Dermis blood vessel endothelial cell (primary cell): ENCODE measurements at regions not wholly inside any gene's neighbourhood (a gene's known extent, or its start where the extent isn't known, plus 50 kb on each side); places are given as distances from the start of the nearest gene placed in this dataset.
"Not testable (repeated sequence)": the region's sequence is repeated elsewhere in the genome, so short reads cannot be mapped to it uniquely, and the experiment has no call there.

Experiments used
- DNase-seq: peaks from one replicate; pipeline ENCODE4 v3.0.0; 2010

GRCh38 chr14:76264384-76264783 is 111.6 kb upstream of the ESRRB start:
- no peak for DNase-seq

- DNase-seq: peak; percentile 65
Observed at GRCh38 chr14:76267322-76268046, 108.5 kb upstream of the ESRRB start.

GRCh38 chr14:76268047-76268431 is 107.9 kb upstream of the ESRRB start:
- no peak for DNase-seq

GRCh38 chr14:76268700-76269099 is 107.2 kb upstream of the ESRRB start:
- no peak for DNase-seq

- no peak for DNase-seq
Observed at GRCh38 chr14:76271041-76271755, 104.7 kb upstream of the ESRRB start.

- no peak for DNase-seq
Observed at GRCh38 chr14:76272349-76272748, 103.6 kb upstream of the ESRRB start.

- no peak for DNase-seq
Observed at GRCh38 chr14:76272774-76273173, 103.2 kb upstream of the ESRRB start.

- DNase-seq: no peak
Observed at GRCh38 chr14:76273346-76273745, 102.6 kb upstream of the ESRRB start.

GRCh38 chr14:76274324-76274723 is 101.6 kb upstream of the ESRRB start:
- DNase-seq: no peak

- no peak for DNase-seq
Observed at GRCh38 chr14:76277586-76278130, 98.3 kb upstream of the ESRRB start.

- DNase-seq: no peak
Observed at GRCh38 chr14:76280221-76280620, 95.7 kb upstream of the ESRRB start.

- no peak for DNase-seq
Observed at GRCh38 chr14:76282581-76282980, 93.4 kb upstream of the ESRRB start.

- no peak for DNase-seq
Observed at GRCh38 chr14:76287063-76287462, 88.9 kb upstream of the ESRRB start.

GRCh38 chr14:76289276-76289675 is 86.7 kb upstream of the ESRRB start:
- DNase-seq: no peak

- DNase-seq: no peak
Observed at GRCh38 chr14:76292561-76292960, 83.4 kb upstream of the ESRRB start.

- no peak for DNase-seq
Observed at GRCh38 chr14:76293221-76293620, 82.7 kb upstream of the ESRRB start.

GRCh38 chr14:76293923-76294322 is 82.0 kb upstream of the ESRRB start:
- DNase-seq: no peak

- DNase-seq: no peak
Observed at GRCh38 chr14:76294876-76295275, 81.1 kb upstream of the ESRRB start.

GRCh38 chr14:76298896-76299295 is 77.0 kb upstream of the ESRRB start:
- no peak for DNase-seq

- not testable (repeated sequence) for DNase-seq
Observed at GRCh38 chr14:76303188-76303587, 72.7 kb upstream of the ESRRB start.

GRCh38 chr14:76304536-76305267 is 71.2 kb upstream of the ESRRB start:
- no peak for DNase-seq

GRCh38 chr14:76305268-76305826 is 70.6 kb upstream of the ESRRB start:
- DNase-seq: no peak

GRCh38 chr14:76306131-76306530 is 69.8 kb upstream of the ESRRB start:
- DNase-seq: no peak
